Coronary artery (tissue), 2 donors: ENCODE measurements at regions not wholly inside any gene's neighbourhood (a gene's known extent, or its start where the extent isn't known, plus 50 kb on each side); places are given as distances from the start of the nearest gene placed in this dataset.

Source experiments
- DNase-seq: peaks from one replicate; pipeline ENCODE4 v3.0.0-alpha.2; 2017; ENCODE audit warnings: low spot score
- H3K27ac ChIP-seq, 2 donors: fragments of 200-600 bp; sonication (generic); one replicate each; pipeline ENCODE4 v1.5.1; 2016 to 2019
- H3K4me3 ChIP-seq: fragments of 200-600 bp; sonication (generic); 2 replicates; pipeline ENCODE4 v1.5.1; 2016; ENCODE audit warnings: mild to moderate bottlenecking, moderate library complexity
- CTCF ChIP-seq: fragments of 200-600 bp; sonication (generic); IDR thresholded peaks from one replicate; pipeline ENCODE4 v1.5.1; 2019; ENCODE audit warnings: antibody characterized with exemption

- H3K4me3 ChIP-seq = no peak overlapping the region
- no peak for DNase-seq
- no peak overlapping the region for H3K27ac ChIP-seq
- no peak for TF ChIP-seq CTCF
These were observed 397.4 kb downstream of the SOX9 start for GRCh38 chr17:72518159-72518732.

GRCh38 chr17:72518753-72519597, 398.2 kb downstream of the SOX9 start:
- H3K4me3 ChIP-seq = no peak overlapping the region
- no peak overlapping the region for H3K27ac ChIP-seq
- no peak for DNase-seq
- TF ChIP-seq CTCF = no peak

GRCh38 chr17:72519598-72519936, 398.7 kb downstream of the SOX9 start:
- DNase-seq = no peak
- TF ChIP-seq CTCF = no peak
- Histone ChIP-seq H3K27ac (no peak overlapping the region), H3K4me3 (no peak overlapping the region)

GRCh38 chr17:72520665-72521303, 400.0 kb downstream of the SOX9 start:
- H3K4me3 ChIP-seq = no peak overlapping the region
- DNase-seq = no peak
- TF ChIP-seq CTCF = no peak
- no peak overlapping the region for H3K27ac ChIP-seq

- no peak for DNase-seq
- Histone ChIP-seq H3K27ac (no peak overlapping the region), H3K4me3 (no peak overlapping the region)
- TF ChIP-seq CTCF = no peak
These were observed 402.7 kb downstream of the SOX9 start for GRCh38 chr17:72523491-72523890.

GRCh38 chr17:72525225-72526015, 404.6 kb downstream of the SOX9 start:
- no peak overlapping the region for H3K27ac ChIP-seq
- no peak overlapping the region for H3K4me3 ChIP-seq
- TF ChIP-seq CTCF = no peak
- DNase-seq = no peak
